ENCODE measurements at regions not wholly inside any gene's neighbourhood (a gene's known extent, or its start where the extent isn't known, plus 50 kb on each side); places are given as distances from the start of the nearest gene placed in this dataset.

GRCh38 chr6:98014442-98015201 is 731.6 kb upstream of the MMS22L start:
- H3K4me3 ChIP-seq (ENCODE audit: low read depth, low read length): no peak overlapping the region
- no peak for DNase-seq (ENCODE audit: low read depth)
- TF ChIP-seq, protein P1, sequence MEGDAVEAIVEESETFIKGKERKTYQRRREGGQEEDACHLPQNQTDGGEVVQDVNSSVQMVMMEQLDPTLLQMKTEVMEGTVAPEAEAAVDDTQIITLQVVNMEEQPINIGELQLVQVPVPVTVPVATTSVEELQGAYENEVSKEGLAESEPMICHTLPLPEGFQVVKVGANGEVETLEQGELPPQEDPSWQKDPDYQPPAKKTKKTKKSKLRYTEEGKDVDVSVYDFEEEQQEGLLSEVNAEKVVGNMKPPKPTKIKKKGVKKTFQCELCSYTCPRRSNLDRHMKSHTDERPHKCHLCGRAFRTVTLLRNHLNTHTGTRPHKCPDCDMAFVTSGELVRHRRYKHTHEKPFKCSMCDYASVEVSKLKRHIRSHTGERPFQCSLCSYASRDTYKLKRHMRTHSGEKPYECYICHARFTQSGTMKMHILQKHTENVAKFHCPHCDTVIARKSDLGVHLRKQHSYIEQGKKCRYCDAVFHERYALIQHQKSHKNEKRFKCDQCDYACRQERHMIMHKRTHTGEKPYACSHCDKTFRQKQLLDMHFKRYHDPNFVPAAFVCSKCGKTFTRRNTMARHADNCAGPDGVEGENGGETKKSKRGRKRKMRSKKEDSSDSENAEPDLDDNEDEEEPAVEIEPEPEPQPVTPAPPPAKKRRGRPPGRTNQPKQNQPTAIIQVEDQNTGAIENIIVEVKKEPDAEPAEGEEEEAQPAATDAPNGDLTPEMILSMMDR (conservative IDR thresholded peaks at IDR 0.05; ENCODE audit: low read depth, low read length): no peak

GRCh38 chr6:98016565-98016964 is 733.5 kb upstream of the MMS22L start:
- TF ChIP-seq, protein P1 (conservative IDR thresholded peaks at IDR 0.05; ENCODE audit: low read depth, low read length): no peak
- DNase-seq (ENCODE audit: low read depth): no peak
- H3K4me3 ChIP-seq (ENCODE audit: low read depth, low read length): no peak overlapping the region

GRCh38 chr6:98020222-98020621 is 737.2 kb upstream of the MMS22L start:
- TF ChIP-seq, protein P1 (conservative IDR thresholded peaks at IDR 0.05; ENCODE audit: low read depth, low read length): no peak
- DNase-seq (ENCODE audit: low read depth): no peak
- no peak overlapping the region for H3K4me3 ChIP-seq (ENCODE audit: low read depth, low read length)

GRCh38 chr6:98024359-98024758 is 741.3 kb upstream of the MMS22L start:
- TF ChIP-seq, protein P1 (conservative IDR thresholded peaks at IDR 0.05; ENCODE audit: low read depth, low read length): no peak
- no peak for DNase-seq (ENCODE audit: low read depth)
- H3K4me3 ChIP-seq (ENCODE audit: low read depth, low read length): no peak overlapping the region

GRCh38 chr6:98027898-98028297 is 744.9 kb upstream of the MMS22L start:
- TF ChIP-seq, protein P1 (conservative IDR thresholded peaks at IDR 0.05; ENCODE audit: low read depth, low read length): no peak
- no peak for DNase-seq (ENCODE audit: low read depth)
- no peak overlapping the region for H3K4me3 ChIP-seq (ENCODE audit: low read depth, low read length)

GRCh38 chr6:98033617-98034016 is 750.6 kb upstream of the MMS22L start:
- TF ChIP-seq, protein P1 (conservative IDR thresholded peaks at IDR 0.05; ENCODE audit: low read depth, low read length): no peak
- H3K4me3 ChIP-seq (ENCODE audit: low read depth, low read length): no peak overlapping the region
- no peak for DNase-seq (ENCODE audit: low read depth)

DNA sequence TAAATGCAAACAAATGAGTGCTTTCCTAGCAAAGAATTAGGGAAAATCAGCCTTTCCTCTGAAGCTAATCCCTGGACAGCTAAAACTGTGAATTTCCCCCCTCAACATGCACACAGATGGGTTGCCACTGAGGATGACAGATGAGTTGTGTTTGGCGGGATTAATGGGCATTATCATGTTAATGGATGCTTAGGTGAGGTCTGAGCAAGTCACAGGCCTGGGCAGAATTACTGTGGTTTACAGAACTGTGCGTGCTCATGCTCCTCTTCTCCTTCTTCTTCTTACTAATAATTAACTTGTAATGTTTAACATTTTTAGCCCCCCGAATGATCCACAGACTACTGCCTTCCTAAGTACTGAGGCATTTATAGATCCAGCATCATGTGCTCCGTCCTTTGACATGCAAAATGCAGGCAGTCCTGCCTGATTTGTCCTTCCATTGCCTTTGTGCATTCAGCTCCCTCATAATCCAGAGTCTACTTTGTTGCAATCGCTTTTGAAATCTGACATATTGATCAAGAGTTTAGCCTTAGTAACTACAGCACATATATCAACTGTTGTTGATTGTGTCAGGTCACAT is 753.4 kb upstream of the MMS22L start:
- no peak overlapping the region for H3K4me3 ChIP-seq (ENCODE audit: low read depth, low read length)
- no peak for DNase-seq (ENCODE audit: low read depth)
- TF ChIP-seq, protein P1 (conservative IDR thresholded peaks at IDR 0.05; ENCODE audit: low read depth, low read length): no peak

Measured in epithelial cell of proximal tubule (primary cell).